Heart right ventricle (tissue), 16 donors: ENCODE measurements at regions not wholly inside any gene's neighbourhood (a gene's known extent, or its start where the extent isn't known, plus 50 kb on each side); places are given as distances from the start of the nearest gene placed in this dataset.
A peak's percentile ranks its signal among the peaks of the same experiment; 100 is the strongest.

Experiments
- ATAC-seq, 8 donors: fragments of 200-7000 bp; cut with Tn5 transposase; one replicate each; pipeline ENCODE4 v1.9.1; 2020; ENCODE audit warnings: mild to moderate bottlenecking in 8 of 8, moderate library complexity in 8 of 8, moderate number of reproducible peaks in 1 of 8
- DNase-seq, 2 donors: peaks; one replicate each; pipeline ENCODE4 v3.0.0-alpha.2; 2020
- H3K27ac ChIP-seq, 10 donors: fragments of 200-600 bp; sonication (generic) in 2 of 10; one replicate each; pipeline versions ENCODE4 v1.5.0 to v1.8.0; 2020 to 2022; ENCODE audit warnings: mild to moderate bottlenecking in 3 of 10
- H3K27me3 ChIP-seq, 7 donors: fragments of 200-600 bp; one replicate each; pipeline ENCODE4 v1.8.0; 2021 to 2022; ENCODE audit warnings: mild to moderate bottlenecking in 2 of 7
- H3K36me3 ChIP-seq, 9 donors: fragments of 200-600 bp; sonication (generic) in 1 of 9; one replicate each; pipeline versions ENCODE4 v1.5.0 to v1.8.0; 2020 to 2022; ENCODE audit warnings: mild to moderate bottlenecking in 2 of 9
- H3K4me1 ChIP-seq, 9 donors: fragments of 200-600 bp; sonication (generic) in 1 of 9; one replicate each; pipeline versions ENCODE4 v1.5.0 to v1.8.0; 2020 to 2022; ENCODE audit warnings: mild to moderate bottlenecking in 4 of 9
- H3K4me3 ChIP-seq, 10 donors: fragments of 200-600 bp; sonication (generic) in 2 of 10; one replicate each; pipeline versions ENCODE4 v1.5.0 to v1.8.0; 2020 to 2022; ENCODE audit warnings: mild to moderate bottlenecking in 7 of 10, moderate library complexity in 2 of 10
- H3K9me3 ChIP-seq, 11 donors: fragments of 200-600 bp in 10 of 11; sonication (generic) in 2 of 11; one replicate each; pipeline versions ENCODE4 v1.5.0 to v1.8.0; 2013 to 2022; ENCODE audit warnings: mild to moderate bottlenecking in 2 of 11, control low read depth in 1 of 11, moderate library complexity in 1 of 11
- CTCF ChIP-seq, 9 donors: fragments of 200-600 bp; sonication (generic) in 2 of 9; IDR thresholded peaks; one replicate each; pipeline versions ENCODE4 v1.5.0 to v1.8.0; 2021 to 2022; ENCODE audit warnings: antibody characterized with exemption in 9 of 9, mild to moderate bottlenecking in 5 of 9, moderate library complexity in 1 of 9
- WGBS, 2 donors: extraction: QIAGEN DNeasy Blood & Tissue Kit; methylation state at CpG; one replicate each; pipeline ENCODE4 v1.1.7; 2013; ENCODE audit warnings: inconsistent platforms in 1 of 2; 5-methylcytosine and 5-hydroxymethylcytosine counted together
- intact Hi-C, 10 donors: fragments of 100-400 bp; cut with DNase I; formaldehyde crosslinking; loops; one replicate each; pipeline versions ENCODE4 v1.11.1 to v1.14.2; 2022
- donor health status: Arrhythmogenic right ventricular cardiomyopathy.
- donor health status: ischemic (EF 13 %, LVEDD 7.1; RV severe dilation, severe dysfunction).
- donor health status: healthy with polysubstance abuse.
- donor health status: DM: no; HTN: yes; CAD: no.
- donor health status: DM: no; HTN: no; CAD: no.
- donor health status: ischemic (EF 25% LVEDD 6.9; RV normal size, moderate dysfunction).
- donor health status: ischemic (EF 25% LVEDD 5.7; RV mildly dilated, moderate dysfunction).
- donor health status: healthy.
- donor health status: DM: yes; HTN: yes; CAD: no.
- donor health status: Ischemic cardiomyopathy.
- donor health status: ischemic (EF 35%, LVEDD 5.7; RV mildly dilated, moderate dysfunction).
- donor health status: nonischemic (EF 11% LVEDD 7.7; RV severe dilation, severe dysfunction).
- donor health status: DM: yes; HTN: yes; CAD: no.
- donor health status: PGD.
- donor health status: ischemic (EF 29% LVEDD 5.4; RV normal size, mild dysfunction).
- donor health status: nonischemic (EF 23%, LVEDD 6.1; RV moderate dilation, normal function).

GRCh38 chr16:85201574-85201973 lies 89.3 kb upstream of the CIBAR2 start:
- WGBS, 2 donors: 81 to 82% methylated on average over 8 of the region's 8 CpGs
- ATAC-seq (no peak), DNase-seq (no peak)
- intact Hi-C loops: no loop called here
- no peak for TF ChIP-seq CTCF (IDR thresholded peaks at IDR 0.05)
- H3K9me3 ChIP-seq: no peaks in the 10 kb centered on the region
- H3K36me3 ChIP-seq: no peaks in the 10 kb centered on the region
- H3K4me1 ChIP-seq: peaks cover 17 to 85% (median 45%) of the 10 kb centered on the region in 9 donors
- peak overlapping the region in 9 of 10 donors; percentile 72 to 91 (median 89) for H3K27ac ChIP-seq
- no peak overlapping the region for H3K4me3 ChIP-seq
- no peaks in the 10 kb centered on the region for H3K27me3 ChIP-seq

- no peak for DNase-seq
Observed at GRCh38 chr16:85202051-85202601, 89.9 kb upstream of the CIBAR2 start.

GRCh38 chr16:85202631-85203461 lies 90.6 kb upstream of the CIBAR2 start:
- no peaks in the 10 kb centered on the region for H3K36me3 ChIP-seq
- 46 to 49% methylated on average over 21 of the region's 21 CpGs for WGBS, 2 donors
- H3K9me3 ChIP-seq: no peaks in the 10 kb centered on the region
- peak overlapping the region; percentile 72 to 91 (median 88) for H3K27ac ChIP-seq
- peak; percentile 75 to 90 (median 86) for ATAC-seq
- intact Hi-C loops: no loop called here
- no peak overlapping the region for H3K4me3 ChIP-seq
- no peaks in the 10 kb centered on the region for H3K27me3 ChIP-seq
- H3K4me1 ChIP-seq: peaks cover 24 to 83% (median 51%) of the 10 kb centered on the region in 9 donors
- DNase-seq: peak; percentile 85 to 89
- no peak for TF ChIP-seq CTCF (IDR thresholded peaks at IDR 0.05)

More at GRCh38 chr16:85202051-85202601, 89.9 kb upstream of the CIBAR2 start:
- H3K27ac ChIP-seq: peak overlapping the region; percentile 72 to 91 (median 88)
- WGBS, 2 donors: 62 to 68% methylated on average over 14 of the region's 14 CpGs
- no peaks in the 10 kb centered on the region for H3K9me3 ChIP-seq
- intact Hi-C loops: no loop called here
- H3K36me3 ChIP-seq: no peaks in the 10 kb centered on the region
- TF ChIP-seq CTCF (IDR thresholded peaks at IDR 0.05): no peak
- no peaks in the 10 kb centered on the region for H3K27me3 ChIP-seq
- H3K4me3 ChIP-seq: no peak overlapping the region
- peaks cover 21 to 85% (median 45%) of the 10 kb centered on the region in 9 donors for H3K4me1 ChIP-seq
- peak in 3 of 8 donors; percentile 0 to 7 (median 2) for ATAC-seq

GRCh38 chr16:85203462-85203813 lies 91.2 kb upstream of the CIBAR2 start:
- no peak for TF ChIP-seq CTCF (IDR thresholded peaks at IDR 0.05)
- Histone ChIP-seq H3K27ac (peak overlapping the region in 6 of 10 donors; percentile 39 to 91 (median 90)), H3K27me3 (no peaks in the 10 kb centered on the region), H3K9me3 (no peaks in the 10 kb centered on the region), H3K36me3 (no peaks in the 10 kb centered on the region), H3K4me1 (peaks cover 24 to 77% (median 53%) of the 10 kb centered on the region in 9 donors), H3K4me3 (no peak overlapping the region)
- 86 to 89% methylated on average over 5 of the region's 5 CpGs for WGBS, 2 donors
- ATAC-seq: no peak
- intact Hi-C loops: no loop called here
- no peak for DNase-seq
